Suprapubic skin (tissue), 4 donors: ENCODE measurements at regions not wholly inside any gene's neighbourhood (a gene's known extent, or its start where the extent isn't known, plus 50 kb on each side); places are given as distances from the start of the nearest gene placed in this dataset.

ENCODE experiments used
- CTCF ChIP-seq, 2 donors: fragments of 200-600 bp in 1 of 2; fragments of 450-650 bp in 1 of 2; sonication (generic) in 1 of 2; IDR thresholded peaks; one replicate each; pipeline ENCODE4 v1.5.1; 2016 to 2019; ENCODE audit warnings: antibody characterized with exemption in 2 of 2, mild to moderate bottlenecking in 1 of 2, moderate library complexity in 1 of 2
- EP300 ChIP-seq: sonication (generic); formaldehyde crosslinking; IDR thresholded peaks from one replicate; pipeline ENCODE4 v1.6.1; 2017; ENCODE audit warnings: antibody characterized with exemption
- POLR2AphosphoS5 ChIP-seq, 3 donors: sonication (generic); formaldehyde crosslinking; IDR thresholded peaks; one replicate each; pipeline ENCODE4 v1.6.1; 2017; ENCODE audit warnings: antibody characterized with exemption in 3 of 3

GRCh38 chr12:89082370-89082753, 269.9 kb downstream of the DUSP6 start:
- no peak for TF ChIP-seq CTCF (IDR thresholded peaks at IDR 0.05)
- no peak for TF ChIP-seq EP300
- TF ChIP-seq POLR2AphosphoS5 (IDR thresholded peaks at IDR 0.05), result no peak
